GM23338 (cell line): ENCODE measurements at regions not wholly inside any gene's neighbourhood (a gene's known extent, or its start where the extent isn't known, plus 50 kb on each side); places are given as distances from the start of the nearest gene placed in this dataset.

Source experiments
- CREB1 ChIP-seq: fragments of 250-450 bp; sonication (Bioruptor Pico); IDR thresholded peaks from 2 replicates; pipeline ENCODE4 v1.5.0; 2020; ENCODE audit warnings: low read depth, mild to moderate bottlenecking, moderate library complexity
- EZH2 ChIP-seq: fragments of 200-600 bp; sonication (generic); IDR thresholded peaks from one replicate; pipeline ENCODE4 v1.8.0; 2017; ENCODE audit warnings: antibody characterized with exemption, mild to moderate bottlenecking, low read depth; ENCODE audit not compliant: unreplicated experiment
- ZNF331 ChIP-seq: fragments of 250-450 bp; sonication (Bioruptor Pico); IDR thresholded peaks from 2 replicates; pipeline ENCODE4 v1.5.0; 2020; ENCODE audit warnings: low read depth, mild to moderate bottlenecking, moderate library complexity
- TF ChIP-seq, protein P1 (sequence below), 2 experiments: fragments of 200-600 bp in 1 of 2; sonication (generic) in 1 of 2; conservative IDR thresholded peaks; 2 replicates each; pipeline versions ENCODE4 v1.5.1 to v1.6.1; 2016 to 2017; ENCODE audit warnings: antibody characterized with exemption in 2 of 2, low read depth in 2 of 2, mild to moderate bottlenecking in 2 of 2, moderate library complexity in 1 of 2

DNA sequence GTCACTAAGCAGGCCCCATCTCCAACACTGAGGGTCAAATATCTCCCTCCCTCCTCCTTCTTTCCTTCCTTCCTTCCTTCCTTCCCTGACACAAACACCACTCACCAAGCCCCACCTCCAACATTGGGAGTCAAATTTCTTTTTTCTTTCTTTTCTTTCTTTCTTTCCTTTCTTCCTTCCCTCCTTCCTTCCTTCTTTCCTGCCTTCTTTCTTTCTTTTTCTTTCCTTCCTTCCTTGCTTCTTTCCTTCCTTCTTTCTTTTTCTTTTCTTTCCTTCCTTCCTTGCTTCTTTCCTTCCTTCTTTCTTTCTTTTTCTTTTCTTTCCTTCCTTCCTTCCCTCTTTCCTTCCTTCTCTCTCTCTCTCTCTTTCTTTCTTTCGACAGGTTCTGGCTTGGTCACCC is 79.2 kb upstream of the ETS2 start:
- TF ChIP-seq, protein P1, sequence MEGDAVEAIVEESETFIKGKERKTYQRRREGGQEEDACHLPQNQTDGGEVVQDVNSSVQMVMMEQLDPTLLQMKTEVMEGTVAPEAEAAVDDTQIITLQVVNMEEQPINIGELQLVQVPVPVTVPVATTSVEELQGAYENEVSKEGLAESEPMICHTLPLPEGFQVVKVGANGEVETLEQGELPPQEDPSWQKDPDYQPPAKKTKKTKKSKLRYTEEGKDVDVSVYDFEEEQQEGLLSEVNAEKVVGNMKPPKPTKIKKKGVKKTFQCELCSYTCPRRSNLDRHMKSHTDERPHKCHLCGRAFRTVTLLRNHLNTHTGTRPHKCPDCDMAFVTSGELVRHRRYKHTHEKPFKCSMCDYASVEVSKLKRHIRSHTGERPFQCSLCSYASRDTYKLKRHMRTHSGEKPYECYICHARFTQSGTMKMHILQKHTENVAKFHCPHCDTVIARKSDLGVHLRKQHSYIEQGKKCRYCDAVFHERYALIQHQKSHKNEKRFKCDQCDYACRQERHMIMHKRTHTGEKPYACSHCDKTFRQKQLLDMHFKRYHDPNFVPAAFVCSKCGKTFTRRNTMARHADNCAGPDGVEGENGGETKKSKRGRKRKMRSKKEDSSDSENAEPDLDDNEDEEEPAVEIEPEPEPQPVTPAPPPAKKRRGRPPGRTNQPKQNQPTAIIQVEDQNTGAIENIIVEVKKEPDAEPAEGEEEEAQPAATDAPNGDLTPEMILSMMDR (conservative IDR thresholded peaks at IDR 0.05; ENCODE audit: low read depth in 2 of 2): no peak
- no peak for TF ChIP-seq EZH2
- TF ChIP-seq ZNF331 (CRISPR knock-in tag): no peak
- no peak for TF ChIP-seq CREB1 (CRISPR knock-in tag)
